IMR-90 (cell line): ENCODE measurements at regions not wholly inside any gene's neighbourhood (a gene's known extent, or its start where the extent isn't known, plus 50 kb on each side); places are given as distances from the start of the nearest gene placed in this dataset.

Experiments used
- ATAC-seq: fragments of 200-7000 bp; cut with Tn5 transposase; 2 replicates; pipeline ENCODE4 v1.9.1; 2020; ENCODE audit warnings: low read depth, mild to moderate bottlenecking, moderate library complexity
- BruUV-seq: library from RNA; stranded (reverse); fragments of 400-500 nt; replicated peaks from 2 replicates; lab custom pipeline; 2021; lab: Mats Ljungman, UMichigan
- CTCF ChIA-PET: fragments of 300-600 bp; formaldehyde crosslinking; extraction: SDS; loops from one replicate; lab custom pipeline; 2021; ENCODE audit warnings: antibody characterized with exemption; lab: Yijun Ruan, JAX
- POLR2A ChIA-PET: fragments of 300-600 bp; sonication (Branson Sonifier 250); formaldehyde crosslinking; loops from one replicate; lab custom pipeline; 2022; ENCODE audit warnings: antibody characterized with exemption; ENCODE audit not compliant: unreplicated experiment; lab: Charles Lee
- DNase-seq: peaks from one replicate; pipeline ENCODE4 v3.0.0; 2013
- H2AFZ ChIP-seq: replicated peaks from 2 replicates; pipeline ENCODE3; 2013; ENCODE audit warnings: low read length, mild to moderate bottlenecking; ENCODE audit not compliant: poor library complexity
- H2AK5ac ChIP-seq: 2 replicates; pipeline ENCODE4 v1.6.1; 2013; ENCODE audit warnings: low read depth, low read length, inconsistent platforms
- H2AK9ac ChIP-seq: replicated peaks from 2 replicates; pipeline ENCODE3; 2013; ENCODE audit warnings: mild to moderate bottlenecking, low read depth, low read length, moderate library complexity; ENCODE audit not compliant: poor library complexity
- H2BK120ac ChIP-seq: 2 replicates; pipeline ENCODE4 v1.6.1; 2013; ENCODE audit warnings: low read depth, low read length, inconsistent platforms
- H2BK15ac ChIP-seq: 3 replicates; pipeline ENCODE4 v1.6.1; 2013; ENCODE audit warnings: low read depth, low read length, inconsistent platforms
- H2BK20ac ChIP-seq: 2 replicates; pipeline ENCODE4 v1.6.1; 2013; ENCODE audit warnings: low read depth, mild to moderate bottlenecking, inconsistent platforms, low read length, moderate library complexity
- H2BK5ac ChIP-seq: 2 replicates; pipeline ENCODE4 v1.6.1; 2013; ENCODE audit warnings: mild to moderate bottlenecking, low read depth, low read length, inconsistent platforms; ENCODE audit not compliant: poor library complexity, severe bottlenecking
- H3K14ac ChIP-seq: replicated peaks from 2 replicates; pipeline ENCODE4 v1.6.1; 2013; ENCODE audit warnings: low read depth, low read length, inconsistent platforms
- H3K18ac ChIP-seq: 2 replicates; pipeline ENCODE4 v1.6.1; 2013; ENCODE audit warnings: low read depth, low read length, control low read depth
- H3K23ac ChIP-seq: 2 replicates; pipeline ENCODE4 v1.6.1; 2013; ENCODE audit warnings: low read depth, low read length, inconsistent platforms
- H3K27ac ChIP-seq: 2 replicates; pipeline ENCODE4 v1.5.1; 2013; ENCODE audit warnings: mild to moderate bottlenecking, control low read depth, low read length; ENCODE audit not compliant: insufficient read depth
- H3K27me3 ChIP-seq: 2 replicates; pipeline ENCODE4 v1.6.1; 2013; ENCODE audit warnings: low read length; ENCODE audit not compliant: control insufficient read depth, insufficient read depth
- H3K36me3 ChIP-seq: 2 replicates; pipeline ENCODE4 v1.6.1; 2013; ENCODE audit warnings: low read length, mixed read lengths; ENCODE audit not compliant: control insufficient read depth, insufficient read depth
- H3K4ac ChIP-seq: 2 replicates; pipeline ENCODE4 v1.6.1; 2013; ENCODE audit warnings: low read depth, low read length, inconsistent platforms
- H3K4me1 ChIP-seq: 2 replicates; pipeline ENCODE4 v1.6.1; 2013; ENCODE audit warnings: low read length, mixed read lengths; ENCODE audit not compliant: control insufficient read depth, insufficient read depth
- H3K4me2 ChIP-seq: 2 replicates; pipeline ENCODE4 v1.6.1; 2013; ENCODE audit warnings: low read depth, mild to moderate bottlenecking, control low read depth, low read length, moderate library complexity
- H3K4me3 ChIP-seq: 2 replicates; pipeline ENCODE4 v1.5.1; 2013; ENCODE audit warnings: low read depth, mild to moderate bottlenecking, control low read depth, low read length, moderate library complexity; ENCODE audit not compliant: insufficient read depth
- H3K56ac ChIP-seq: 2 replicates; pipeline ENCODE4 v1.6.1; 2013; ENCODE audit warnings: low read length, inconsistent platforms; ENCODE audit not compliant: insufficient read depth; ENCODE audit errors: extremely low read depth
- H3K79me1 ChIP-seq, 2 experiments: 2 replicates each; pipeline ENCODE4 v1.6.1; 2013; ENCODE audit warnings: low read length in 2 of 2, inconsistent platforms in 1 of 2, low read depth in 1 of 2
- H3K9ac ChIP-seq: 2 replicates; pipeline ENCODE4 v1.6.1; 2013; ENCODE audit warnings: low read depth, low read length, control low read depth
- H3K9me1 ChIP-seq: 2 replicates; pipeline ENCODE4 v1.6.1; 2013; ENCODE audit warnings: low read length, inconsistent platforms; ENCODE audit not compliant: insufficient read depth
- H3K9me3 ChIP-seq: 2 replicates; pipeline ENCODE4 v1.6.1; 2013; ENCODE audit warnings: low read length; ENCODE audit not compliant: control insufficient read depth, insufficient read depth
- H4K20me1 ChIP-seq: 2 replicates; pipeline ENCODE4 v1.6.1; 2013; ENCODE audit warnings: low read length, inconsistent platforms; ENCODE audit not compliant: insufficient read depth
- H4K5ac ChIP-seq: 2 replicates; pipeline ENCODE4 v1.6.1; 2013; ENCODE audit warnings: mild to moderate bottlenecking, low read depth, low read length, control low read depth
- H4K8ac ChIP-seq, 2 experiments: 2 replicates each; pipeline ENCODE4 v1.6.1; 2013; ENCODE audit warnings: low read depth in 2 of 2, low read length in 2 of 2, control low read depth in 1 of 2, inconsistent platforms in 1 of 2
- H4K91ac ChIP-seq: 2 replicates; pipeline ENCODE4 v1.6.1; 2013; ENCODE audit warnings: low read depth, low read length, inconsistent platforms; ENCODE audit not compliant: insufficient read depth
- CHD1 ChIP-seq: IDR thresholded peaks from 2 replicates; pipeline ENCODE4 v1.6.1; 2012; ENCODE audit warnings: low read depth, low read length, improper control_type of control experiment
- RAD21 ChIP-seq: IDR thresholded peaks from 2 replicates; pipeline ENCODE4 v1.6.1; 2012; ENCODE audit warnings: low read length, improper control_type of control experiment
- RFX5 ChIP-seq: IDR thresholded peaks from 2 replicates; pipeline ENCODE4 v1.8.0; 2012; ENCODE audit warnings: low read depth, mild to moderate bottlenecking, low read length, moderate library complexity
- WGBS, 2 experiments: methylation state at CpG; one replicate each; pipeline versions ENCODE4 v1.1.5 to v1.1.7; 2013; ENCODE audit warnings: missing lambda C conversion rate in 2 of 2; ENCODE audit not compliant: insufficient read length in 1 of 2; ENCODE audit errors: extremely low coverage in 2 of 2; 5-methylcytosine and 5-hydroxymethylcytosine counted together
- dilution Hi-C: fragments of 300-500 bp; cut with HindIII; formaldehyde crosslinking; loops from one replicate; pipeline ENCODE4 v1.14.3; 2018; ENCODE audit warnings: low sequenced_read_pairs; ENCODE audit not compliant: unreplicated experiment
- in situ Hi-C: fragments of 300-500 bp; cut with MboI; formaldehyde crosslinking; loops from 3 replicates; pipeline ENCODE4 v1.14.3; 2019; ENCODE audit warnings: low sequenced_read_pairs, inconsistent platforms, mixed read lengths
- intact Hi-C: fragments of 100-400 bp; cut with micrococcal nuclease; formaldehyde crosslinking; loops from 2 replicates; pipeline ENCODE4 v1.10.0; 2022

DNA sequence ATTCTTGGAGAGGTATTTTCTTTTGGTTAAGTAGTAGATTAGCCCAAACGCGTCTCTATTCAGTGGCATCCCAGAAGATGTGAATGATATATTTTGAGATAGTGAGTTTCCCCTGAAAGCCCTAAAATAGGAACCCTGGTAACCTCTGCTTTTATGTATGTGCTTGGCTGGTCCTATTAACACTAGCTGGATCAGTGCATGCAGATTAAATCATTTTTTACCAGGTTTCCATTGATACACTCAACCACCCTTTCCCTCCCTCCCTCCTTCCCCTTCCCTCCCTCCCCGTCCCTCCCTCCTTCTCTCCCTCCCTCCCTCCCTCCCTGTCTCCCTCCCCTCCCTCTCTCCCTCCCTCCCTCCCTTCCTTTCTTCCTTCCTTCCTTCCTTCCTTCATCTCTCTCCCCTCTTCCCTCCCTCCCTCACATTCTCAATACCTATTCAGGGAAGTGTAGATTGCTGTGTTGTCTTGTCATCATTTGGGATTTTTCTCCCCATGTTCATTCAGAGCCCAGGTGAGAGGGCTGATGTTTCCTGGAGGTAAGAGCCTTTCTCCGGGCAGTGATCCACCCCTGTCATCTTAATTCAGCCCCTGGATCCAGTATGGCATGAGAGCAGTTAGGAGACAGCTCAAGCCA is 406.8 kb downstream of the PRDM2 start:
- ChIA-PET POLR2A (no interaction called here), CTCF (no interaction called here)
- Histone ChIP-seq H4K91ac (no peak overlapping the region), H4K8ac (no peak overlapping the region), H3K27ac (no peak overlapping the region), H3K9ac (no peak overlapping the region), H3K23ac (no peak overlapping the region), H3K36me3 (no peaks in the 10 kb centered on the region), H3K4me2 (no peak overlapping the region), H3K18ac (no peak overlapping the region), H2BK5ac (no peak overlapping the region), H2BK20ac (no peak overlapping the region), H4K20me1 (no peaks in the 10 kb centered on the region), H3K9me1 (no peaks in the 10 kb centered on the region), H2AFZ (no peak overlapping the region), H3K4me1 (no peaks in the 10 kb centered on the region), H3K27me3 (no peaks in the 10 kb centered on the region), H3K56ac (no peak overlapping the region), H3K4me3 (no peak overlapping the region), H2BK120ac (no peak overlapping the region), H4K5ac (no peak overlapping the region), H3K4ac (no peak overlapping the region), H3K9me3 (peaks cover 14% of the 10 kb centered on the region), H2AK5ac (no peak overlapping the region), H2AK9ac (no peak overlapping the region), H3K79me1 (no peaks in the 10 kb centered on the region), H3K14ac (no peak overlapping the region), H2BK15ac (no peak overlapping the region)
- WGBS, 2 experiments, result no CpG with 5 or more reads among the region's 4 CpGs
- no TSS peak for BruUV-seq
- ATAC-seq, result no peak
- no peak for TF ChIP-seq RAD21
- TF ChIP-seq RFX5, result no peak
- no peak for TF ChIP-seq CHD1
- in situ Hi-C loops (no loop called here), dilution Hi-C loops (no loop called here), intact Hi-C loops (no loop called here)
- DNase-seq, result no peak
